ENCODE measurements at regions not wholly inside any gene's neighbourhood (a gene's known extent, or its start where the extent isn't known, plus 50 kb on each side); places are given as distances from the start of the nearest gene placed in this dataset.

GRCh38 chr7:24456526-24457218 lies 116.6 kb upstream of the PALS2 start:
- TF ChIP-seq POLR2AphosphoS5 (IDR thresholded peaks at IDR 0.05; ENCODE audit: low read depth, low read length) (no peak), TAF1 (IDR thresholded peaks at IDR 0.05; ENCODE audit: borderline replicate concordance, insufficient read depth, low read length) (no peak), REST (IDR thresholded peaks at IDR 0.05; ENCODE audit: insufficient read depth in 1 of 2, low read depth in 2 of 2, low read length in 2 of 2) (no peak), FOXP2 (optimal IDR thresholded peaks at IDR 0.05; ENCODE audit: borderline replicate concordance, extremely low read depth, extremely low read length, insufficient read depth) (no peak), SIN3A (IDR thresholded peaks at IDR 0.05; ENCODE audit: borderline replicate concordance, insufficient read depth, low read length) (no peak)

GRCh38 chr7:24457219-24457558 lies 116.1 kb upstream of the PALS2 start:
- TF ChIP-seq TAF1 (IDR thresholded peaks at IDR 0.05; ENCODE audit: borderline replicate concordance, insufficient read depth, low read length) (no peak), SIN3A (IDR thresholded peaks at IDR 0.05; ENCODE audit: borderline replicate concordance, insufficient read depth, low read length) (no peak), REST (IDR thresholded peaks at IDR 0.05; ENCODE audit: insufficient read depth in 1 of 2, low read depth in 2 of 2, low read length in 2 of 2) (no peak), POLR2AphosphoS5 (IDR thresholded peaks at IDR 0.05; ENCODE audit: low read depth, low read length) (no peak), FOXP2 (optimal IDR thresholded peaks at IDR 0.05; ENCODE audit: borderline replicate concordance, extremely low read depth, extremely low read length, insufficient read depth) (no peak)

- TF ChIP-seq POLR2AphosphoS5 (IDR thresholded peaks at IDR 0.05; ENCODE audit: low read depth, low read length) (no peak), FOXP2 (optimal IDR thresholded peaks at IDR 0.05; ENCODE audit: borderline replicate concordance, extremely low read depth, extremely low read length, insufficient read depth) (no peak), TAF1 (IDR thresholded peaks at IDR 0.05; ENCODE audit: borderline replicate concordance, insufficient read depth, low read length) (no peak), REST (IDR thresholded peaks at IDR 0.05; ENCODE audit: insufficient read depth in 1 of 2, low read depth in 2 of 2, low read length in 2 of 2) (no peak), SIN3A (IDR thresholded peaks at IDR 0.05; ENCODE audit: borderline replicate concordance, insufficient read depth, low read length) (no peak)
Measured at GRCh38 chr7:24462117-24462516, 111.1 kb upstream of the PALS2 start.

GRCh38 chr7:24462984-24463383 lies 110.3 kb upstream of the PALS2 start:
- TF ChIP-seq SIN3A (IDR thresholded peaks at IDR 0.05; ENCODE audit: borderline replicate concordance, insufficient read depth, low read length): no peak

- no peak for TF ChIP-seq TAF1 (IDR thresholded peaks at IDR 0.05; ENCODE audit: borderline replicate concordance, insufficient read depth, low read length)
- TF ChIP-seq SIN3A (IDR thresholded peaks at IDR 0.05; ENCODE audit: borderline replicate concordance, insufficient read depth, low read length): no peak
- no peak for TF ChIP-seq REST (IDR thresholded peaks at IDR 0.05; ENCODE audit: insufficient read depth in 1 of 2, low read depth in 2 of 2, low read length in 2 of 2)
- TF ChIP-seq POLR2AphosphoS5 (IDR thresholded peaks at IDR 0.05; ENCODE audit: low read depth, low read length): no peak
- TF ChIP-seq FOXP2 (optimal IDR thresholded peaks at IDR 0.05; ENCODE audit: borderline replicate concordance, extremely low read depth, extremely low read length, insufficient read depth): no peak
Measured at GRCh38 chr7:24463474-24463873, 109.8 kb upstream of the PALS2 start.

Data from PFSK-1 (cell line).